SK-N-MC (cell line): ENCODE measurements at regions not wholly inside any gene's neighbourhood (a gene's known extent, or its start where the extent isn't known, plus 50 kb on each side); places are given as distances from the start of the nearest gene placed in this dataset.

ENCODE experiments used
- DNase-seq: peaks from one replicate; pipeline ENCODE4 v3.0.0-alpha.2; 2011; ENCODE audit warnings: low read depth, low spot score
- H3K27ac ChIP-seq: fragments of 200-600 bp; sonication (generic); 2 replicates; pipeline ENCODE4 v1.5.1; 2016; ENCODE audit warnings: mixed run types
- H3K36me3 ChIP-seq: fragments of 200-600 bp; sonication (generic); 2 replicates; pipeline ENCODE4 v1.6.1; 2017; ENCODE audit warnings: antibody characterized with exemption, low read length, mixed read lengths; ENCODE audit not compliant: insufficient read depth
- H3K4me3 ChIP-seq: fragments of 200-600 bp; sonication (generic); 2 replicates; pipeline ENCODE4 v1.5.1; 2016
- H3K9ac ChIP-seq: fragments of 200-600 bp; sonication (generic); 2 replicates; pipeline ENCODE4 v1.8.0; 2017; ENCODE audit warnings: mixed run types, mixed read lengths; ENCODE audit not compliant: insufficient read length
- H3K9me3 ChIP-seq: fragments of 200-600 bp; sonication (generic); 2 replicates; pipeline ENCODE4 v1.6.1; 2017; ENCODE audit warnings: low read depth, mild to moderate bottlenecking, antibody characterized with exemption, low read length, moderate library complexity, mixed read lengths
- EZH2 ChIP-seq: fragments of 200-600 bp; sonication (generic); IDR thresholded peaks from one replicate; pipeline ENCODE4 v1.6.1; 2017; ENCODE audit warnings: antibody characterized with exemption
- FOXP2 ChIP-seq: optimal IDR thresholded peaks from 2 replicates; pipeline ENCODE3; 2011; ENCODE audit warnings: mild to moderate bottlenecking, moderate library complexity; ENCODE audit not compliant: insufficient read depth; ENCODE audit errors: extremely low read length, control extremely low read depth
- POLR2AphosphoS5 ChIP-seq: IDR thresholded peaks from 2 replicates; pipeline ENCODE4 v1.6.1; 2012; ENCODE audit warnings: mild to moderate bottlenecking, low read depth, low read length, borderline replicate concordance

- no peaks in the 10 kb centered on the region for H3K9me3 ChIP-seq
- no peaks in the 10 kb centered on the region for H3K36me3 ChIP-seq
- no peak for DNase-seq
- no peak overlapping the region for H3K4me3 ChIP-seq
- TF ChIP-seq POLR2AphosphoS5 (no peak), EZH2 (no peak), FOXP2 (no peak)
- H3K27ac ChIP-seq, result no peak overlapping the region
- H3K9ac ChIP-seq, result no peak overlapping the region
Observed at GRCh38 chr4:71120831-71121524, 127.5 kb downstream of the DCK start.

GRCh38 chr4:71123951-71124350 lies 130.5 kb downstream of the DCK start:
- TF ChIP-seq EZH2 (no peak), FOXP2 (no peak), POLR2AphosphoS5 (no peak)
- no peak overlapping the region for H3K4me3 ChIP-seq
- DNase-seq, result no peak

GRCh38 chr4:71125137-71125536 lies 131.7 kb downstream of the DCK start:
- Histone ChIP-seq H3K27ac (no peak overlapping the region), H3K9me3 (no peaks in the 10 kb centered on the region), H3K4me3 (no peak overlapping the region), H3K36me3 (no peaks in the 10 kb centered on the region), H3K9ac (no peak overlapping the region)
- DNase-seq, result no peak
- TF ChIP-seq EZH2 (no peak), FOXP2 (no peak), POLR2AphosphoS5 (no peak)

More at GRCh38 chr4:71123951-71124350, 130.5 kb downstream of the DCK start:
- H3K9me3 ChIP-seq, result no peaks in the 10 kb centered on the region
- H3K27ac ChIP-seq, result no peak overlapping the region
- H3K36me3 ChIP-seq, result no peaks in the 10 kb centered on the region
- H3K9ac ChIP-seq, result no peak overlapping the region

GRCh38 chr4:71126719-71127118 lies 133.3 kb downstream of the DCK start:
- H3K4me3 ChIP-seq, result no peak overlapping the region
- no peak overlapping the region for H3K27ac ChIP-seq
- no peaks in the 10 kb centered on the region for H3K9me3 ChIP-seq
- no peak for TF ChIP-seq POLR2AphosphoS5
- TF ChIP-seq EZH2, result no peak
- no peak for TF ChIP-seq FOXP2
- H3K9ac ChIP-seq, result no peak overlapping the region
- no peak for DNase-seq
- no peaks in the 10 kb centered on the region for H3K36me3 ChIP-seq

DNA sequence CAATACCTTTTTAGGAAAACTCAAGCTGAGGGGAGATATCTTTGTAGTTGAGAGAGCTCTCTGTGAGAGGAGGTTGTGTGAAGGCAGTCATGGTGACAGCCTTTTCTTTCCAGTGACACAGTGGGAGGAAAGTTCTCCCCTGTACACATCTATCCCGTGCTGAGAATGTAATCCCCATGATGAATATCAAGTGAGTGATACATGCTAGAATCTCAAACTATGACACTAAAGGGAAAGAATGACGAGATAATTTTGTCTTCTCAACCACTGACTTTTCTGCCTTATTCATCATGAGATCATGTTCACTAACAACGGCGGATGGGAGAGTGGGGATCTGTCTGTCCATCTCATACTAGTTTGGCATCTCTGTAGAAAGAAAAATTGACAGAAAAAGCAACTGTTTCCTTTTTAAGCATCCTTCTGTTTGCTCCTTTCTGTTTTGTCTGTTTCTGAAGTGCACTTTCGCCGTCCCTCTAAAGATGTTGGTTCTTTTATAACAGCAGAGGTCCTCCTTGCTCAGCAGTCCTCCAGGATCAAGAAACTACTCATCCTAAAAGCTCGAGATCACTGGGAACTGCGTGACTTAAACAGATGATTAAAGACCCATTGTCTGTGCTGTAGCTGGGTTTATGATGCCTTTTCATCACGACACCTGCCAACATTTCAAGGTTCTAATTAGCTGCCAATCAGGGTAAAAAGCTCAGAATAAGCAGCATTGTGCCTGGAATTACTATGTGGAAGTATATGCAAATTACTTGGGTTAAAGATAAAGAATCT lies 137.6 kb downstream of the DCK start:
- DNase-seq, result no peak
- Histone ChIP-seq H3K4me3 (no peak overlapping the region), H3K27ac (no peak overlapping the region), H3K36me3 (no peaks in the 10 kb centered on the region), H3K9ac (no peak overlapping the region), H3K9me3 (no peaks in the 10 kb centered on the region)
- TF ChIP-seq POLR2AphosphoS5 (no peak), EZH2 (no peak), FOXP2 (no peak)

DNA sequence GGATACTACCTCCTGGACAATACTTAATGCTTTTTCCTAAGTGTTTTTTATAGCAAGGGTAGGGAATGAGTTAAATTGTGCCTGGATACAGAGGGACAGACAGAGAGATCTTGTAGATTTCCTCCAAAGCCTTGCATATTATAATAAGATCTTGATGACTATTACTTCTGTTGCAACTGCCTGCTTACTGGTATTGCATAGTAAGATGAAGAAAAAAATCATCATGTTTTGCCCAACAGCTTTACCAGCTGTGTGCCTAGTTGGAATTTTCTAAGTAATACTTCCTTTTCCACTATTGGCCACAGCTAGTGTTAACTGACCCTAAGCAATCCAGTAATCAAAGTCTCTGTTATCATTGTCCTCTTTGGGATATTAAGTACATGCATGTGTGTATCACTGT lies 139.0 kb downstream of the DCK start:
- H3K4me3 ChIP-seq, result no peak overlapping the region
- no peak overlapping the region for H3K27ac ChIP-seq
- DNase-seq, result no peak
- TF ChIP-seq FOXP2 (no peak), EZH2 (no peak), POLR2AphosphoS5 (no peak)
- H3K9me3 ChIP-seq, result no peaks in the 10 kb centered on the region
- H3K9ac ChIP-seq, result no peak overlapping the region
- no peaks in the 10 kb centered on the region for H3K36me3 ChIP-seq

DNA sequence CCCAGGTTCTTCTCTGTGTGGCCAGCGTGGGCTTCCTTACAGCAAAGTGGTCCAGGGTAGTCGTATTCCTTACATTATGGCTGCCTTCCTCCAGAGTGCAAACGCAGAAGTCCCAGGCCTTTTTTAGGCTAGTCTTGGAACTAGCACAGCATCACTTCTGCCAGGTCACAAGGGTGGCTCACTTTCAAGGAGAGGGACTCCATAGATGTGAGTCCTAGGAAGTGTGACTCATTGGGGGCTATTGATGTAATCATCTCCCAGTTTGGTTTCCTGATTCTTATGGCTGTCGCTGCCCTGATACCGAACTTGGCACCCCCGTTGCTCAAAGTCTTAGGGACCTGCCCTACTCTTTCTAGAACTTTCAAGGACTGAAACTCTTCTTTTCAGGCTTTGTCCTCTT lies 140.0 kb downstream of the DCK start:
- no peak for DNase-seq
- Histone ChIP-seq H3K9ac (no peak overlapping the region), H3K36me3 (no peaks in the 10 kb centered on the region), H3K9me3 (no peaks in the 10 kb centered on the region), H3K4me3 (no peak overlapping the region), H3K27ac (no peak overlapping the region)
- TF ChIP-seq FOXP2 (no peak), EZH2 (no peak), POLR2AphosphoS5 (no peak)

DNA sequence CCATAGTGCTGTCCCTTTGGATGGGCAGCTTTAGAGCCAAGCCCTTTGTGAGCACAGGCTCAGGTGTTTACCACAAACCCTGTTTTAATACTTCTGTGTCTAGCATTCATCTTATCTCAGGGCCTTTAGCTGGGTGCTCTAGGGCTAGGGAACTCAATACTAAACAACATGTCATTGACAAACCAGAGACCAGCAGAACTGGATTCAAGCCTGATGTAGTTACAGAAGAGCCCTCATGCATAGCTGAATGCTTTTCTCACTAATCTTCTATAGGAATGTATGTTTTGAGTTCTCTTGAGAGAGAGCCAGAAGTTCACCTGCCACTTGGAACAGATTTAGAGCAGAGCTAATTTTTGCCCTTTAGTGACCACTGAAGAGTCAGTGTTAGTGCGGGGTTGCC lies 142.6 kb downstream of the DCK start:
- no peaks in the 10 kb centered on the region for H3K9me3 ChIP-seq
- H3K27ac ChIP-seq, result no peak overlapping the region
- no peak for DNase-seq
- no peaks in the 10 kb centered on the region for H3K36me3 ChIP-seq
- no peak overlapping the region for H3K9ac ChIP-seq
- TF ChIP-seq FOXP2, result no peak
- no peak for TF ChIP-seq POLR2AphosphoS5
- no peak for TF ChIP-seq EZH2
- no peak overlapping the region for H3K4me3 ChIP-seq

DNA sequence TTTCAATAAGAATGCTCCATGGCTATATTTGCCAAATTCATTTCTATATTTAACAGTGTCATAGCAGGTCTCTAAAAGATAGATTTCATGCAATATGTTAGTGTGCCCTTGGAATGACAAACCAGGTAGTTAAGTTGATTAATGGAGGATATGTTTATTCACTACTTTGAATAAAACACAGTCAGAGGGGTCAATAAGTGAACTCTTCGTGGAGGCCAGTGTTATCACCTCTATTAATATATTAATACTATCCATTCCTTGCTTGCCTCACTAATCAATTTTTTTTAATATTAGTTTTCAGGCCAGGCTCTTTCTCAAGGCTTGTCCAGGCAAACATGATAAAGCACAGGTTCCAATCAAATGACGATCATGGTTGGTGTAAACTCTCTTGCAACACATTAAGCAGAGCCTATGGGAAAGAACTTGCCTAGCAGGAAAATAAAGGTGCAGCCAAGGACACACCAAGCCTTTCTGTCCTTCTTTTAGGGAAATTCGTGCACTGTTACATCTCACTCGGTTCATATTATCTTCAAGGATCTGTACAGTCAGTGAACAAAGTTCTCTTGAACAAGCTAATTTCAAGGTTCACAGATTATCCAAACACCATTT lies 144.7 kb downstream of the DCK start:
- TF ChIP-seq EZH2, result no peak
- no peak for TF ChIP-seq POLR2AphosphoS5
- TF ChIP-seq FOXP2, result no peak
- Histone ChIP-seq H3K9ac (no peak overlapping the region), H3K4me3 (no peak overlapping the region)

More for the DNA sequence above, 144.7 kb downstream of the DCK start:
- no peaks in the 10 kb centered on the region for H3K36me3 ChIP-seq
- DNase-seq, result no peak
- H3K27ac ChIP-seq, result no peak overlapping the region
- H3K9me3 ChIP-seq, result no peaks in the 10 kb centered on the region
